ES-I3 (cell line): ENCODE measurements at regions not wholly inside any gene's neighbourhood (a gene's known extent, or its start where the extent isn't known, plus 50 kb on each side); places are given as distances from the start of the nearest gene placed in this dataset.
"Not testable (repeated sequence)": the region's sequence is repeated elsewhere in the genome, so short reads cannot be mapped to it uniquely, and the experiment has no call there.

Experiments used
- H3K36me3 ChIP-seq: 2 replicates; pipeline ENCODE4 v1.6.1; 2013; ENCODE audit warnings: mild to moderate bottlenecking, low read length, control low read depth, moderate library complexity; ENCODE audit not compliant: insufficient read depth
- H3K4me1 ChIP-seq: 2 replicates; pipeline ENCODE4 v1.6.1; 2013; ENCODE audit warnings: mild to moderate bottlenecking, control low read depth, low read length; ENCODE audit not compliant: insufficient read depth
- H3K9ac ChIP-seq: 2 replicates; pipeline ENCODE4 v1.6.1; 2013; ENCODE audit warnings: low read depth, mild to moderate bottlenecking, low read length, moderate library complexity
- H3K9me3 ChIP-seq: 2 replicates; pipeline ENCODE4 v1.6.1; 2013; ENCODE audit warnings: mild to moderate bottlenecking, low read length, moderate library complexity; ENCODE audit not compliant: control insufficient read depth, insufficient read depth

- H3K9ac ChIP-seq: no peak overlapping the region
- H3K36me3 ChIP-seq: no peaks in the 10 kb centered on the region
- peaks cover 6% of the 10 kb centered on the region; the same call in 1 of the 2 replicates for H3K4me1 ChIP-seq
- no peaks in the 10 kb centered on the region for H3K9me3 ChIP-seq
These were observed 338.0 kb downstream of the BCL11A start for GRCh38 chr2:60215386-60215901.

DNA sequence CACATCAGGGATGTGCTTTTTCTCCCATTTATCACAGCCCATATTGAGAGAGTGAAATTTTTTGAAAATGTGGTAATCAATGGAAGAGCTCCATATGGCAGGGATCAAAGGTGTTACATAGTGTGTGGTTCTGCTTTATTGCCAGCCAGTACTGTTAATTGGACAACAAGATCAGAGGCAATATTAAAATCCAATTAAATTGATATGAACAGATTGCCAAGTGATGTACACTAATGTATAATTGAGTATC, 338.9 kb downstream of the BCL11A start:
- peaks cover 6% of the 10 kb centered on the region; the same call in 1 of the 2 replicates for H3K4me1 ChIP-seq
- H3K9ac ChIP-seq: no peak overlapping the region
- H3K36me3 ChIP-seq: no peaks in the 10 kb centered on the region
- no peaks in the 10 kb centered on the region for H3K9me3 ChIP-seq

DNA sequence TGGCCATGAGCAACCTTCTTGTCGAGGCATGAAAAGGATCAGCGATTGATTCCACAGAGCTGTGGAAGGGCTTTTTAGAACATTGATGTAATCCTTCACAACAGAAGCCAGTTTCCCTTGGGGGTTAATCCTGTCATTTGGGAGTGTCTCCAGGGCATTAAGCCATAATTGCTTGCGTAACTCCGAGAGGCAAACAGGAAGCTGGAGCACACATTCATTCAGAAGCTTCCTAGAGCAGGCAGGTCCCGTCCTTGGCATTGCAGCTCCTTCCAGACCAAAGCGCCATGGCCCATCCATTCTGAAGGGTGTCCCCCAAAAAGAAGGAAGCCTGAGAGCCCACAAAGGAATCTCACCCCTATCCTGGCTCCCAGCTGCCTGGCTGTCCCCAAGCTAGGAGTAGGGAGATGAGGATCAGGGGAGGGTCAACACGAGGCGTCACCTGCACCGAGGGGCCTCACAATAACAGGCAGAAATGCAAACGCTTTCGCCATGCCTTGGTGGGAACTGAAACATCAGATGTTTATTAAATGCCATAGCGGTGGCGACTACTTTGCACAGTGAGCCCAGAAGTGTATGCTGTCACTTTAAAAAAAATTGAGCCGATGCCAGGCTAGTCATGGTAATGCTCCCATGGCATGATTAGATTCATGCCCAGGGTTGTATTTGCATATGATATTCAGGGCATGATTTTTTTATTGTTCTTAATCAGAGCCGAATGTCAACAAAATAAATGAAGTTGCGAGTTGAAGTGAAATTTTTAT, 339.4 kb downstream of the BCL11A start:
- Histone ChIP-seq H3K9me3 (no peaks in the 10 kb centered on the region), H3K36me3 (no peaks in the 10 kb centered on the region), H3K9ac (no peak overlapping the region), H3K4me1 (peaks cover 6% of the 10 kb centered on the region; the same call in 1 of the 2 replicates)

DNA sequence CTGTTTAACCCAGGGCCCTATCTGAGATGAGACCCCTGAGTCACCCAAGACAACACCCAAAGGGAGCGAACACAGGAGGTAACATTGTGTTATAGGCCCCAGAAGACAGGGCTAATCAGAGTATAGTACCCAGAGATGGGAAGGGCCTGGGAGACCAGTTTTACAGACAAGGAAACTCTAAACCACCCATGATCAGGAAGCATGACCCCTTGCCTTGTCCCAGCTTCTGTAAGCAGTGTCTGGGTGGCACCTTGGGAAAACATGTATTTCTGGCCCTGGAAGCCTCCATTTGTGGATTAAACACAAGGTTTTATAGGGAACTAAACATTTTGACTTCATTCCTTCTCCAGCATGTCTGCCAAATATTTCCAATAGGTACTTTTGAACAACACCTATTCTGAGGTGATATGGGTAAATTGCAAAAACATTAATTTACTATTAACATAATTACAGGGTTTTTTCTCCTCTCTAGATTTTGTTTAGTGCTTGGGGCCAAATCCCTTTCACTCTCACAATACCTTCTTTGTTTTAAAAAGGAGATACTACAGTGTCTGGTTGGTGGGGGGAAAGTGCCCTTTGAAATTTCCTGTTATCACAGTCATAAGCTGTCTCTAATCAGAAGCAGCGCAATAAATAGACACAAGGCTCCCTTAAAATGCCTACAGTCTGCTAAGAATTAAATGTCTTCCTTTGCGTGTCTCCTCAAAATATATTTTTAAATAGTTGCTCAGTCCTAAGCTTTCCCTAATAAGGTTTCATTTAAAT, 341.1 kb downstream of the BCL11A start:
- no peaks in the 10 kb centered on the region for H3K36me3 ChIP-seq
- H3K9me3 ChIP-seq: no peaks in the 10 kb centered on the region
- peaks cover 6% of the 10 kb centered on the region; the same call in 1 of the 2 replicates for H3K4me1 ChIP-seq

DNA sequence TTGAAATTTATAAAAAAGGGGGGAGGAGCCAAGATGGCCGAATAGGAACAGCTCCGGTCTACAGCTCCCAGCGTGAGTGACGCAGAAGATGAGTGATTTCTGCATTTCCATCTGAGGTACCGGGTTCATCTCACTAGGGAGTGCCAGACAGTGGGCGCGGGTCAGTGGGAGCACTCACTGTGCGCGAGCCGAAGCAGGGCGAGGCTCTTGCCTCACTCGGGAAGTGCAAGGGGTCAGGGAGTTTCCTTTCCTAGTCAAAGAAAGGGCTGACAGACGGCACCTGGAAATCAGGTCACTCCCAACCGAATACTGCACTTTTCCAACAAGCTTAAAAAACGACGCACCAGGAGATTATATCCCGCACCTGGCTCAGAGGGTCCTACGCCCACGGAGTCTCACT, 364.4 kb downstream of the BCL11A start:
- H3K9ac ChIP-seq, H3K9me3 ChIP-seq, H3K36me3 ChIP-seq: not testable (repeated sequence)

More for the DNA sequence above, 341.1 kb downstream of the BCL11A start:
- H3K9ac ChIP-seq: no peak overlapping the region

DNA sequence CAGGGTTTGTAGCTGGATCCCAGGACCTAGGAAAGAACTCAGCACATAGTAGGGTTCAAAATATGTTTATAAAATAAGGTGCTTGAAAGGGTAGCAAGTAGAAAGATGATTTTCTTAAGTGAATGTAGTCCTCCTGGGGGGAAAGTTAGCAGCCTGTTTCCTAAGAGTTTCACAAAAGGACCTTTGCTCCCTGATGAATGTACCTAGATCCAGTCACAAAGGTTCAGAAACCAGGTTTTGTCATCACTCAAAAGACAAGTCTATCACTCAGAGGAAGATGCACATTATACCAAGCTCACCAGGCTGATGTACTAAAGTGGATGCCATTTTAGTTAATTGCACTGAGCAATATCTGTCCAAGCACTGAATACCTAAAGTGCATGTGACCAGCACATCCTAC, 378.2 kb downstream of the BCL11A start:
- Histone ChIP-seq H3K9me3 (no peaks in the 10 kb centered on the region), H3K4me1 (no peaks in the 10 kb centered on the region), H3K36me3 (no peaks in the 10 kb centered on the region), H3K9ac (no peak overlapping the region)

More for the DNA sequence above, 364.4 kb downstream of the BCL11A start:
- H3K4me1 ChIP-seq: not testable (repeated sequence)

DNA sequence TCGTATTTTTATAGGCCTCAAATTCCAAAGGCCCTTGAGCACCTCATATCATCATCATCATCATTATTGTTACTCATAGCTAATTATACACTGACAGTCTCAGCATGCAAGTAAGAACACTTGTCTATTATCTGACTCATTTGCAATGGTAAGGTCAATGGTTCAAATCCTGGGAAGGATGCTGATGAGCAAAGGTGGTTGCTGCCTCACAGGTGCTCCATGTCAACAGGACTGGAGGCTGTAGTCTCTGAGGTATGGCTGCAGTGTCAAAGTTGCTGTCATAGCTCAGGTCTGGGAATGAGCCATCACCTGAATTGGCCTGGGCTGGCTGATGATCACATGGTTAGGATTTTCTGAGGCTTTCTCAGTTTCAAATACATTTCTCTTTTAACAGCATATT, 379.3 kb downstream of the BCL11A start:
- no peak overlapping the region for H3K9ac ChIP-seq
- no peaks in the 10 kb centered on the region for H3K36me3 ChIP-seq
- no peaks in the 10 kb centered on the region for H3K9me3 ChIP-seq
- H3K4me1 ChIP-seq: no peaks in the 10 kb centered on the region

- Histone ChIP-seq H3K36me3 (no peaks in the 10 kb centered on the region), H3K9ac (no peak overlapping the region), H3K9me3 (no peaks in the 10 kb centered on the region), H3K4me1 (no peaks in the 10 kb centered on the region)
These were observed 380.7 kb downstream of the BCL11A start for GRCh38 chr2:60172801-60173200.

GRCh38 chr2:60170272-60170671, 383.2 kb downstream of the BCL11A start:
- Histone ChIP-seq H3K36me3 (no peaks in the 10 kb centered on the region), H3K4me1 (no peaks in the 10 kb centered on the region), H3K9me3 (no peaks in the 10 kb centered on the region), H3K9ac (no peak overlapping the region)

DNA sequence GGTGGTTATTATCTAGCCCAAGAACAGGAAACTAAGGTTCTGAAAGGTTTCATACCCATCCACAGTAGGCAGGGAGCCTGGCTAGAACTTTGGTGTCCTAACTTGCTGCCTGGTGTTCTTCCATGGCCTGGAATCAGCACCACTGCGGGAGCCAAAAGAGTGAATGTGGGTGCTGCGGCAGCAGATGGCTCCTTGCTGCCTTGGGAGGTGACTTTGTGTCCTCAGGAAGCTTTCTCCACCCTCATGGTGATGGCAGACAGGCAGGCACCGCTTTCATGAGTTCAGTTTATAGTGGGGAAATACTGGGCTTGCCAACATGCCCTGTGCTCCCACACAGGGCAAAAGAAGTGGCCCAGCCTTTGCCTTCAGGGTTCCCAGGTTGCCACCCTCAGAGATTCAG, 385.2 kb downstream of the BCL11A start:
- H3K36me3 ChIP-seq: no peaks in the 10 kb centered on the region
- H3K9ac ChIP-seq: no peak overlapping the region
- H3K9me3 ChIP-seq: no peaks in the 10 kb centered on the region
- no peaks in the 10 kb centered on the region for H3K4me1 ChIP-seq

- H3K4me1 ChIP-seq: no peaks in the 10 kb centered on the region
- no peak overlapping the region for H3K9ac ChIP-seq
- H3K9me3 ChIP-seq: no peaks in the 10 kb centered on the region
- no peaks in the 10 kb centered on the region for H3K36me3 ChIP-seq
These were observed 386.4 kb downstream of the BCL11A start for GRCh38 chr2:60167089-60167488.

- no peaks in the 10 kb centered on the region for H3K36me3 ChIP-seq
- H3K9ac ChIP-seq: no peak overlapping the region
- H3K4me1 ChIP-seq: no peaks in the 10 kb centered on the region
- no peaks in the 10 kb centered on the region for H3K9me3 ChIP-seq
These were observed 389.8 kb downstream of the BCL11A start for GRCh38 chr2:60163691-60164090.

GRCh38 chr2:60159519-60159918, 393.9 kb downstream of the BCL11A start:
- Histone ChIP-seq H3K9me3 (no peaks in the 10 kb centered on the region), H3K36me3 (no peaks in the 10 kb centered on the region), H3K4me1 (no peaks in the 10 kb centered on the region), H3K9ac (no peak overlapping the region)

DNA sequence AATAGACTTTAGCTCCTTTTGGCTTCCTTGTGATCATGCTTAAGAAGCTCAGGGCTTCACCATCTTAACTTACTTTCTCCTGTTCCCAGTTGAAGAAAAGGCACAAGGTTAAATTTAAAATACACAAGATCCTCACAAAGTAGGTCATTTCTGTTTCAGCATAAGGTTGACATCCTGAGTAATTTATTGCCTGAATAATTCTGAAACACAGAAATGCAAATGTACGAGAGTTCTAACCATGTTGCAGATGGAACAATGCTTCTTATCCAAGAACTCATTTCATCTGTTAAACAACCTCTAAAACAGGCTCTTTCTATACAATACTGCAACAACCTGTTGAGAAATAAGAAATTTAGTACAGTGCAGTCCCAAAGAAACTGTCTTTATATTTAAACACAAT, 395.2 kb downstream of the BCL11A start:
- H3K9me3 ChIP-seq: no peaks in the 10 kb centered on the region
- H3K36me3 ChIP-seq: no peaks in the 10 kb centered on the region
- no peaks in the 10 kb centered on the region for H3K4me1 ChIP-seq
- H3K9ac ChIP-seq: no peak overlapping the region

DNA sequence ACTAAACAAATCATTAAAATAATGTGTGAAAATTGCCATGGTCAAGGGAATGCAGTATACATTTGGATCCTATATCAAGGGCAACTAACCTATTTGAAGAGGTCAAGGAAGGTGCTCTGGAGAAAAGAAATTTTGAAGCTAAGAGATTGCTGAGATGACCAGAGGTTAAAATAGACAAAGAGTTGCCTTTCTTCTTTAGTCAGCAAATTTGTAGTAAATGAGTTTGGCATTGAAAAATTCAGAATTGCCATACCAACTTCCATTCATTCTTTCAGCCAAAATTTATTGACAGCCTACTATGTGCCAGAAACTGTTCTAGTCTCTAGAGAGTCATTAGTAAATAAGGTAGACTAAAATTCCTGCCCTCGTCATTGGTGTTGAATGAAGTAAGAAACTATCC, 396.2 kb downstream of the BCL11A start:
- Histone ChIP-seq H3K9ac (no peak overlapping the region), H3K4me1 (no peaks in the 10 kb centered on the region), H3K36me3 (no peaks in the 10 kb centered on the region), H3K9me3 (peaks cover 4% of the 10 kb centered on the region; the same call in 1 of the 2 replicates)
